Epithelial cell of proximal tubule (primary cell): ENCODE measurements at regions not wholly inside any gene's neighbourhood (a gene's known extent, or its start where the extent isn't known, plus 50 kb on each side); places are given as distances from the start of the nearest gene placed in this dataset.
A peak's percentile ranks its signal among the peaks of the same experiment; 100 is the strongest.

ENCODE experiments used
- DNase-seq: peaks from one replicate; pipeline ENCODE4 v3.0.0-alpha.2; 2011; ENCODE audit warnings: low read depth
- H3K4me3 ChIP-seq: 2 replicates; pipeline ENCODE4 v1.5.1; 2011; ENCODE audit warnings: low read depth, mild to moderate bottlenecking, low read length
- TF ChIP-seq, protein P1 (sequence below): conservative IDR thresholded peaks from 2 replicates; pipeline ENCODE4 v1.5.1; 2012; ENCODE audit warnings: low read depth, mild to moderate bottlenecking, low read length

DNA sequence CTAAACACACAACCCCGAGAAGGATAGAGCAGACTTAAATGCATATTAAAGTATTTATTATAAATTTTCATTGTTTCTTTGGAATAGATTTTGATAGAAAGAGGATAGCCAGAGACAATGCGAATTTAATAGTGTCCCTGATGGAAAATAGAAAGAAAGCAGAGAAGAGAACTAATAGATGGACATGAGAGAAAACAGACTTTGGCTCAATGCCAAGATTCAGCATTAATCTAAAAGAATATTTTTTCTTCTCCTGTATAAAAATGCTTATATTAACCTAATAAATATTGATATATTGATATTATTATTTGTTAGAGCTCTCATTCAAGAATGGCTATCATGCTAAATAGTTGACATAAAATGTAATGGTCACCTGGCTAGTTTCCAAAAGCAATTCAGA is 173.4 kb downstream of the KIF2B start:
- no peak for DNase-seq
- H3K4me3 ChIP-seq: no peak overlapping the region
- TF ChIP-seq, protein P1, sequence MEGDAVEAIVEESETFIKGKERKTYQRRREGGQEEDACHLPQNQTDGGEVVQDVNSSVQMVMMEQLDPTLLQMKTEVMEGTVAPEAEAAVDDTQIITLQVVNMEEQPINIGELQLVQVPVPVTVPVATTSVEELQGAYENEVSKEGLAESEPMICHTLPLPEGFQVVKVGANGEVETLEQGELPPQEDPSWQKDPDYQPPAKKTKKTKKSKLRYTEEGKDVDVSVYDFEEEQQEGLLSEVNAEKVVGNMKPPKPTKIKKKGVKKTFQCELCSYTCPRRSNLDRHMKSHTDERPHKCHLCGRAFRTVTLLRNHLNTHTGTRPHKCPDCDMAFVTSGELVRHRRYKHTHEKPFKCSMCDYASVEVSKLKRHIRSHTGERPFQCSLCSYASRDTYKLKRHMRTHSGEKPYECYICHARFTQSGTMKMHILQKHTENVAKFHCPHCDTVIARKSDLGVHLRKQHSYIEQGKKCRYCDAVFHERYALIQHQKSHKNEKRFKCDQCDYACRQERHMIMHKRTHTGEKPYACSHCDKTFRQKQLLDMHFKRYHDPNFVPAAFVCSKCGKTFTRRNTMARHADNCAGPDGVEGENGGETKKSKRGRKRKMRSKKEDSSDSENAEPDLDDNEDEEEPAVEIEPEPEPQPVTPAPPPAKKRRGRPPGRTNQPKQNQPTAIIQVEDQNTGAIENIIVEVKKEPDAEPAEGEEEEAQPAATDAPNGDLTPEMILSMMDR: no peak

- DNase-seq: no peak
- no peak overlapping the region for H3K4me3 ChIP-seq
- TF ChIP-seq, protein P1: no peak
These were observed 174.2 kb downstream of the KIF2B start for GRCh38 chr17:53996890-53997289.

DNA sequence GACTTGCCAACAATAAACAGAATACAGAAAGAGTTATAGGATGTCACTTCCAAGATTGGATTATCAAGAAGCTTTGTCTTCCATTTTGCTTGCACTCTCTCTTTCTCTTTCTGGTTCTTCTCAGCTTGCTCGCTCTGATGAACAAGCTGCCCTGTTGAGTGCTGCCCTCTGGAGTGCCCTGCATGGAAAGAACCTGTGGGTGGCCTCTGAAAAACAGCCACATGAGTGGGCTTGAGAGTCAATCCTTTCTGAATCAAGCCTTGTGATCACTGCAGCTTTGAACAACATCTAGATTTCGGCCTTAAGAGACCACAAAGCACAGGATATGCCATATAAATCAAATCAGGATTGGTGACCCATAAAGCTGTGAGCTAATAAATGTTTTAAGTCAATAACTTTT is 185.1 kb downstream of the KIF2B start:
- TF ChIP-seq, protein P1: peak; percentile 59
- H3K4me3 ChIP-seq: no peak overlapping the region
- DNase-seq: no peak

DNA sequence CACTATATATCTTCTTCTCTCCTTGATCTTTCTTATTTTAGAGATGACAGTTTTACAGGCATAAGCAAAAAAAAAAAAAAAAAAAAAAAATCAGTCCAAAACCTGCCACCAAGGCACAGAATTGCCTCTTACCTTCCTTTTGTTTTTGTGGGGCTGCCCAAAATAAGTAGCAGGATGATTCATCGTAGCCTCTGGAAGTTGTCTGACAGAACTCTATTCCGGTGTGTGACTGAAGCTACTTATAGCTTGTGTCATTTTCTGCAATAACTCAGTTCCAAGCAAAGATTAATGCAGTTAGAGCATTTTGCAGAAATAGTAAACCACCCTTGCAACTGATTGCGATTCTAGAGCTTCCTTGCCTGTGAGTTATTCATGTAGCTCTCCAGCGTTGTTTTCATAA is 186.8 kb downstream of the KIF2B start:
- DNase-seq: no peak
- TF ChIP-seq, protein P1: no peak
- H3K4me3 ChIP-seq: no peak overlapping the region

DNA sequence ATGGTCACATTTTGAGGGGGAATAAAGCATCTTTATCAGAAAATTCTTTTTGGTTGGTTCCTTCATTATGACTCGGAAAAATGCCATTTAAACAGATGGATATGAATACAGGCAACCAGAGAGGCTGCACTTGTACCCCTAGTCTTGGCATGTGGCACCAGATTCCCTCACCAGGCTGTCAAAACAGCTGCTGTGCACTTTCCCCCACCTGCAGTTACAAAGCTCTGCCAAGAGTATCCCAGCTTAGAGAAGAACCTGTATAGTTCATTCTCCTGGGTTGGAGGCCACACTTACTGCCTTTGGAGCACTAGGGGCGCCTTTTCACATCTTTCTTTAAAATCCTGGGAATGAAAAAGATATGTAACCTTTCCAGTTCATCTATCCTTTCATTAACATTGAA is 190.3 kb downstream of the KIF2B start:
- TF ChIP-seq, protein P1: no peak
- no peak overlapping the region for H3K4me3 ChIP-seq

DNA sequence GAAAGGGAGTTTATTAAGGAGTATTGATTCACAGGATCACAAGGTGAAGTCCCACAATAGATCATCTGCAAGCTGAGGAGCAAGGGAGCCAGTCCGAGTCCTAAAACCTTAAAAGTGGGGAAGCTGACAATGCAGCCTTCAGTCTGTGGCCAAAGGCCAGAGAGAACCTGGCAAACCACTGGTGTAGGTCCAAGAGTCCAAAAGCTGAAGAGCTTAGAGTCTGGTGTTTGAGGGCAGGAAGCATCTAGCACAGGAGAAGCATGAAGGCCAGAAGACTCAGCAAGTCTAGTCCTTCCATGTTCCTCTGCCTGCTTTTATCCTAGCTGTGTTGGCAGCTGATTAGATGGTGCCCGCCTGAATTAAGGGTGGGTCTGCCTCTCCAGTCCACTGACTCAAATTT is 193.0 kb downstream of the KIF2B start:
- H3K4me3 ChIP-seq: no peak overlapping the region
- TF ChIP-seq, protein P1: no peak
- no peak for DNase-seq

More for the DNA sequence above, 190.3 kb downstream of the KIF2B start:
- DNase-seq: no peak

- H3K4me3 ChIP-seq: no peak overlapping the region
- TF ChIP-seq, protein P1: no peak
These were observed 198.7 kb downstream of the KIF2B start for GRCh38 chr17:54021418-54021817.

More at GRCh38 chr17:54021418-54021817, 198.7 kb downstream of the KIF2B start:
- DNase-seq: no peak
